GM12878 (cell line): ENCODE measurements at regions not wholly inside any gene's neighbourhood (a gene's known extent, or its start where the extent isn't known, plus 50 kb on each side); places are given as distances from the start of the nearest gene placed in this dataset.

ENCODE experiments used
- IKZF1 ChIP-seq: fragments of 450-650 bp; conservative IDR thresholded peaks from 2 replicates; pipeline ENCODE4 v1.6.1; 2017; ENCODE audit warnings: antibody characterized with exemption, mild to moderate bottlenecking
- NBN ChIP-seq: fragments of 450-650 bp; IDR thresholded peaks from 2 replicates; pipeline ENCODE4 v1.6.1; 2016
- POLR2A ChIP-seq: IDR thresholded peaks from 2 replicates; pipeline ENCODE4 v1.6.1; 2011; ENCODE audit warnings: low read depth, mild to moderate bottlenecking, low read length
- TAF1 ChIP-seq: IDR thresholded peaks from 2 replicates; pipeline ENCODE4 v1.6.1; 2011; ENCODE audit warnings: mild to moderate bottlenecking, low read depth, low read length, borderline replicate concordance
- USF2 ChIP-seq: IDR thresholded peaks from 2 replicates; pipeline ENCODE4 v1.6.1; 2011; ENCODE audit warnings: low read depth, low read length, improper control_type of control experiment, borderline replicate concordance
- TF ChIP-seq, protein P1 (sequence below), 3 experiments: IDR thresholded peaks in 2 of 3; conservative IDR thresholded peaks in 1 of 3; 2 replicates each; pipeline ENCODE4 v1.5.1; 2011; ENCODE audit warnings: low read depth in 3 of 3, low read length in 3 of 3, mild to moderate bottlenecking in 3 of 3, control low read depth in 2 of 3, moderate library complexity in 2 of 3, inconsistent platforms in 1 of 3, mixed read lengths in 1 of 3; ENCODE audit not compliant: control insufficient read depth in 2 of 3, insufficient read depth in 1 of 3; ENCODE audit errors: extremely low read depth in 1 of 3

DNA sequence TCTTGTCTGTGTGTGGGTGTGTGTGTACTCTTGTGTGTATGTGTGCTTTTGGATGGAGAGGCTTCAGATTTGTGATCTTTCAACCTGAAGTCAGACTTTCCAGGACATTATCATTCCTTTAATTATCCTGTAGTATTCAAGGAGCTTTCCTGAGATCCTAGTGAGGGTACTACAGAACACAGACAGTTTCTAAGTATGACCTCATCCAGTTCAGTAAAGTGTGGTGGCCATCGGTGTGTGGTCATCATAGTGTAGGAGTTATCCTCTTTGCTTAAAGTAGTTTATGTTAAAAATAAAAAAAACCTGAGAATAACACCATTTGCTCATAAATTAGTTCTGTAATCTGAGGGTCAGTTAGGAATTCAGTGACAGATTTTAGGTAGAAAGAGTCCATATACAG is 478.0 kb upstream of the ACTBL2 start:
- TF ChIP-seq, protein P1, sequence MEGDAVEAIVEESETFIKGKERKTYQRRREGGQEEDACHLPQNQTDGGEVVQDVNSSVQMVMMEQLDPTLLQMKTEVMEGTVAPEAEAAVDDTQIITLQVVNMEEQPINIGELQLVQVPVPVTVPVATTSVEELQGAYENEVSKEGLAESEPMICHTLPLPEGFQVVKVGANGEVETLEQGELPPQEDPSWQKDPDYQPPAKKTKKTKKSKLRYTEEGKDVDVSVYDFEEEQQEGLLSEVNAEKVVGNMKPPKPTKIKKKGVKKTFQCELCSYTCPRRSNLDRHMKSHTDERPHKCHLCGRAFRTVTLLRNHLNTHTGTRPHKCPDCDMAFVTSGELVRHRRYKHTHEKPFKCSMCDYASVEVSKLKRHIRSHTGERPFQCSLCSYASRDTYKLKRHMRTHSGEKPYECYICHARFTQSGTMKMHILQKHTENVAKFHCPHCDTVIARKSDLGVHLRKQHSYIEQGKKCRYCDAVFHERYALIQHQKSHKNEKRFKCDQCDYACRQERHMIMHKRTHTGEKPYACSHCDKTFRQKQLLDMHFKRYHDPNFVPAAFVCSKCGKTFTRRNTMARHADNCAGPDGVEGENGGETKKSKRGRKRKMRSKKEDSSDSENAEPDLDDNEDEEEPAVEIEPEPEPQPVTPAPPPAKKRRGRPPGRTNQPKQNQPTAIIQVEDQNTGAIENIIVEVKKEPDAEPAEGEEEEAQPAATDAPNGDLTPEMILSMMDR (IDR thresholded peaks at IDR 0.05 in 2 of 3, conservative IDR thresholded peaks at IDR 0.05 in 1 of 3; ENCODE audit: control insufficient read depth in 2 of 3, extremely low read depth in 1 of 3, insufficient read depth in 1 of 3, low read depth in 3 of 3, low read length in 3 of 3): no peak
- TF ChIP-seq USF2: no peak
- no peak for TF ChIP-seq NBN
- no peak for TF ChIP-seq IKZF1
- no peak for TF ChIP-seq POLR2A
- no peak for TF ChIP-seq TAF1
